CD4-positive, alpha-beta T cell treated with Interferon alpha-2 for 1 hour (primary cell): ENCODE measurements at regions not wholly inside any gene's neighbourhood (a gene's known extent, or its start where the extent isn't known, plus 50 kb on each side); places are given as distances from the start of the nearest gene placed in this dataset.

Source experiments
- DNase-seq, 2 donors: peaks; one replicate each; pipeline ENCODE4 v3.0.0-alpha.2; 2020 to 2022

DNA sequence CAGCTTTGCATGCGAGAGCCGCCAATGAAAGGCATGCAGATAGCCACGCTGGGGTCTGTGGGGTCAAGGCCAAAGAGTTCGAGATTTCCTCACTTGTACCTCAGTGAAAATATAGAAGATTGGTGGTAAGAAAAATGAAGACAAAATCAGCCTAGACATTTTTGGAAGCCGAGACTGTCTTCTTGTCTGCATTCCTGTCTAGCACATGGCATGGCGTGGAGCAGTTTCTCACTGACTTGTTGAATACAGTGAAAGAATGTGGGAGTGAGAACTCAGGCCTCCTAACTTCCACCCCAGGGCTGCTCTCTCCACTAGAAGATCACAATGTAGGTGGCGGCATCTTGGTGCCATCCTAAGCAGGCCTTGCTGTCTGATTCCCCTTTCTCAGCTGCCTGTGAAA, 740.8 kb upstream of the HS6ST1 start:
- no peak for DNase-seq

- DNase-seq, result no peak
Measured at GRCh38 chr2:129061069-129061768, 742.6 kb upstream of the HS6ST1 start.

GRCh38 chr2:129061769-129062121, 743.1 kb upstream of the HS6ST1 start:
- DNase-seq, result no peak

- no peak for DNase-seq
Measured at GRCh38 chr2:129062146-129062912, 743.7 kb upstream of the HS6ST1 start.

GRCh38 chr2:129067070-129067469, 748.4 kb upstream of the HS6ST1 start:
- no peak for DNase-seq

- DNase-seq, result no peak
Measured at GRCh38 chr2:129067953-129068352, 749.3 kb upstream of the HS6ST1 start.

DNA sequence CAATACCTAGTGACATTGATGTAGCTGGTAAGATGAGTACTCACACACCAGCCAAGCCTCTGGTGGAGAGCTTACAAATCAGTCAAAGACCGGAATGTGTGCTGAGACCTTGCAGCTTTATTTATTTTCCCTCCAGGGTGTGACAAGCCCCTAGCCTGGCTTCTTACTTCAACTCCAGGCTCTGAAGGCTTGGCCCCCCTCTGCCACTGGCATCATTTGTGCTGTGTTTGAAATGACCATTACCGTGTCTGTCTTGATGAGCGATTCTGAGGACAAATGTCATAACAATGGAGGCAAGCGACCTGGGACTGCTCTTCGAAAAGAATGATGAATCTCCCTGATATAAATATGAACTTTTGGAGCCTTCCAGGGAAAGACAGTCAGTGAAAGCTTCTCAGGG, 749.9 kb upstream of the HS6ST1 start:
- DNase-seq, result no peak

DNA sequence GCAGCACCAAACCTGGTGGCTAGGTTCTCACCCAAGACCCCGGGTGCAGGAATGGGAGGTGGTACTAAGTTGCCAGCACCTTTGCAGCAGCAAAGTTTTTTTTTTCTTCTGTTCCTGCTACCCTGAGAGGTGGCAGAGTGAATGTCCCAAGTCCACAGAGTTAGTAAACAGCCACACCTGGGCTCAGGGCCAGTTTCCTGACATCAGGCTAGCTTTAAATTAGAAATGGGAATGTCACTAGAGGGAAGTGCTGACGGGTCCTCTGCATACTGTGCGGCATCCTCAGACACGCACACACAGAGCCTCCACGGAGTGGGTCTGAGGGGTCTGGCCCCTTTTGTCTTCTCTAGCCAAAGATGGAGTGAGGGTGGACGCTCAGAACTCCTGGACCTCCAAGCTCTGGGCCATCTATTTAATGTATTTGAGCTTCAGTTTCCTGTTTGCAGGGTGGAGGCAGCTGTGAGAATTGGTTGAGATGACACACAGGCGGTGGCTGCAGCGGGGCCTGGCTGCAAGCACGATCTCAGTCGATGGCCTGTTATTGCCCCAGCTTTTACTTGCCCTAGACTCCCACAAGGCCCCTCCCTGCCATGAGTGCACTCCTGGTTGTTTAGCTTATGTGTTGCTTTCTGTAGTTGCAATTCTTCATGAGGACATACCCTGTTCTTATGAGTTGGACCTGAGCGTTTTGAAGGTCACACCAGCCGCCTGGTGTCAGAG, 751.4 kb upstream of the HS6ST1 start:
- DNase-seq, result no peak

GRCh38 chr2:129070663-129071062, 752.0 kb upstream of the HS6ST1 start:
- DNase-seq, result no peak

- DNase-seq, result no peak
Measured at GRCh38 chr2:129071531-129071930, 752.9 kb upstream of the HS6ST1 start.

DNA sequence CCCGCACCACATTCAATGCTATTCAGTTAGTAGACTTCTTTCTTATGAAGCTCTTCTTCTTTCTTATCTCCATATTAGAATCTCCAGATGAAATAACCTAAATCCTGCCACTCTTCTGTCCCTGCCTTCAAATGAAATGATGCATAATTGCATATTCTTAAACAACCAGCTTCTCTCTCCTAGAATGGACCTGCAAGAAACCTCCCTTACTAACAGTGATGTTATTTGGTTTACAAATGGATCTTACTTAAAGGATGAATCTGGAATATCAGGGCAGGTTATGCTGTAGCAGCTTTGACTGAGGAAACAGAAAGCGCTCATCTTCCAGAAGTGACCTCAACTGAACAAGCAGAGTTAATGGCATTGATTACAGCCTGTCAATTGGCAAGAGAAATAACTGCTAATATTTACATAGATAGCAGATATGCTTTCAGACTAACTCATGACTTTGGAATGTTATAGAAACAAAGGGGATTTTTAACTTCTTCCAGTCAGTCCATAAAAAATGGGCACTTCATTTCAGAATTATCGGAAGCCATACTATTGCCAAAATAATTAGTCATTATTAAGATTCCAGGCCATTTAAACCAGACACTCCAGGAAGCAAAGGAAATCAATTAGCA, 755.7 kb upstream of the HS6ST1 start:
- DNase-seq, result no peak

- no peak for DNase-seq
Measured at GRCh38 chr2:129078548-129078947, 759.9 kb upstream of the HS6ST1 start.

GRCh38 chr2:129080715-129081476, 762.2 kb upstream of the HS6ST1 start:
- DNase-seq, result no peak

DNA sequence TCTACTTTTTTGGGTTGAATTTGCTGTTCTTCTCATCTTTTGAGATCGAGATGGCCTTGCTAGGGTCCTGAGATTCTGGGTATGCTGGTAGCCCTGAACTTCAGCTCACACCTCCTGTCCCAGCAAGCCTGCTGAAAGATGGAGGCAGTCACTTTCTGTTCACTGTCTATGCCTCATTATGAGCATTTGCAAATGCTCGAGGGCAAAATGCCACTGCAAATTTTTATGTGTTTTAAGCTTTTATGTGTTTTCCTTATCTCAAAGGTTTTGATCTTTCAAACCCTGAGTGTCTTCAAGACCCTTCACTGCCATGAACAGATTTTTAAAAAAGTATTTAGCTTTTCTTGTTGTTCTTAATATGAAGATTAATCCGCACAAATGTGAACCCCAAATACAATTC, 766.7 kb upstream of the HS6ST1 start:
- DNase-seq, result no peak

GRCh38 chr2:129087133-129087813, 768.6 kb upstream of the HS6ST1 start:
- no peak for DNase-seq

GRCh38 chr2:129091620-129092019, 773.0 kb upstream of the HS6ST1 start:
- no peak for DNase-seq

DNA sequence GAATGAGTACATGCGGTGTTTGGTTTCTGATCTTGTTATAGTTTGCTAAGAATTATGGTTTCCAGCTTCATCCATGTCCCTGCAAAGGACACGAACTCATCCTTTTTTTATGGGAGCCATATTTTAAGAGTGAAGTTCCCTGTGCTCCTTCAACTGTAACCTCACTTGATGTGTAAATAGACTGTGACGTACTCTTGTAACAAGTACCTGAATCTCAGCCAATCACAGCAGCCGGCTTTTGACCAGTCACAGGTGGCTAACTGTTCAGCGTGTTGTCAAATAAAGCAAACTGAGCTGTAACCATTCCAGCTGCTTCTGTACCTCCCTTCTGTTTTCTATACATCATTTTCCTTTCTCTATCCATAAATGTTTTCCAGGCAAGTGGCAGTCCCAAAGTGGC, 774.3 kb upstream of the HS6ST1 start:
- DNase-seq, result no peak

GRCh38 chr2:129101186-129101585, 782.5 kb upstream of the HS6ST1 start:
- no peak for DNase-seq

GRCh38 chr2:129103936-129104878, 785.5 kb upstream of the HS6ST1 start:
- no peak for DNase-seq

- no peak for DNase-seq
Measured at GRCh38 chr2:129112181-129112580, 793.5 kb upstream of the HS6ST1 start.

DNA sequence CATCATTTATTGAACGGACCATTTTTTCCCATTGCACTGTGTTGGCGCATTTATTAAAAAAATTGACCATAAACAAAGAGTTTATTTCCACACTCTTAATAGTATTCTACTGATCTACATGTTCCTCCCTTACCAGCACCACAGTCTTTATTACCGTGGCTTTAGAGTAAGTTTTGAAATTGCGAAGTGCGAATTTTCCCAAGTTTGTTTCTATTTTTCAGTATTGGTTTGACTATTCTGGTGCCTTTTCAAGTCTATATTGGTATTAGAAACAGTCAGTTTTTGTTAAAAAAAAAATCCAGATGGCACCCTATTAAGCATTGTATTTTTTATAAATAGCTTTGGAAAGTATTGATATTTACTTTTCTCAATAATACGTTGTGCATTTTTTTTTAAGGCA, 795.1 kb upstream of the HS6ST1 start:
- no peak for DNase-seq
